T-helper 1 cell (primary cell): ENCODE measurements at regions not wholly inside any gene's neighbourhood (a gene's known extent, or its start where the extent isn't known, plus 50 kb on each side); places are given as distances from the start of the nearest gene placed in this dataset.

Source experiments
- DNase-seq, 5 donors: peaks; one replicate each; pipeline ENCODE4 v3.0.0-alpha.2; 2012 to 2020

- DNase-seq, result no peak
Measured at GRCh38 chr9:115629879-115630840, 512.2 kb upstream of the TNC start.

DNA sequence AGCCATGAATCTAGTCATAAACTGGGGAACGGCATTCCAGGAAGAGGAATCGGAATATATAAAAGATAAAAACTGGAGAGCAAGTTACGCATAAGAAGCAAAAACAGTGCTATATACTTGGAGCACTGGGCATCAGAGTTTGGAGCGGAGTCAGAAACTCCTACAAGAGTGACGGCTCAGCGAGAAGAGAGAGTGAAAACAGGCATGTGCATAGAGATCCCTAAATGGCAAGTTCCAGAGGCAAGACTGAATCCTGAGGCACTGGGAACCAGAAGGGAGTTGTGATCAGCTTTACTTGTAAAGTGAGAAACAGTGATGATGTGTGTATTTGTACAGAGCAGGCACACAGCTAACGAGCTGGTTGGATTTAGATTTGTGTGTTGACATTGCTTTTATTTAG is 514.4 kb upstream of the TNC start:
- DNase-seq, result no peak

GRCh38 chr9:115633104-115633503 is 515.1 kb upstream of the TNC start:
- DNase-seq, result no peak

GRCh38 chr9:115635680-115636383 is 517.8 kb upstream of the PAPPA start:
- no peak for DNase-seq

GRCh38 chr9:115636596-115636995 is 517.0 kb upstream of the PAPPA start:
- DNase-seq, result no peak

DNA sequence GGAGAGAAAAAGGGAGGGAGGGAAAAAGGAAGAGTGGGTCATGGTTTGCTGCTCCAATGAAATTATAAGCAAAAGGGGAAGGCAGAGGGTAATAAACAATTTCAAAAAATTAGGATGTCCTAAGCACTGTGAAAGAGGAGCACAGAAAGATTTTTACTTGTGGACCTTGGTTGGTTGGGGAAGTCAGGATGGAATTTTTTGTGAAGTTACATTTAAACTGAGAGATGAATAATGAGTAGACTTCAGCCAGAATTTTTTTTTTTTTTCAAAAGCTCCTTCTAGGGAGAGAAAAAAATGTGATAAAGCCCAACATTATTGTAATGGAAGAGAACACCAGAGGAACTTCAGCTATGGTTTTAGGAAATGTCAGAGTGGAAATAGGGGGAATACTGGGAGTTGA is 515.9 kb upstream of the PAPPA start:
- no peak for DNase-seq

- DNase-seq, result no peak
Measured at GRCh38 chr9:115640887-115641286, 512.7 kb upstream of the PAPPA start.

DNA sequence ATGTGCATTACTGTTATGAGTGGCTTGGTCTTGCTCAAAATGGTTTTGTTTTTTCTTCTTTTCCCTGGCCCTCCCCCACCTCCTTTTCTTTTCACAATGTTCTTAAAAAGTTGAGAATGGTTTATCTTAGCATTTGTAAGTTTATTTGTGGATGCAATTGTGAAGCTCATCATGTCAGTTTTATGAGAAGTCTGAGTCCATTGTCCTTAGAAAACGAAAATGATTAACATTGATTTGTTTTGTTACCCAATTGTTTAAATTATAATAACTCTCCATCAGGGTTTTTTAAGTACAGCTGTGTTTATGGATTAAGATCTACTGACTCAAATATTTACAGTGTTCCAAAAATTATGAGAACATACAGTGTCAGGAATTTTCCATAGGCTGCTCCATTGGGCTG is 511.3 kb upstream of the PAPPA start:
- no peak for DNase-seq

GRCh38 chr9:115643948-115644727 is 509.5 kb upstream of the PAPPA start:
- DNase-seq, result no peak

- no peak for DNase-seq
Measured at GRCh38 chr9:115649991-115650472, 503.6 kb upstream of the PAPPA start.

- DNase-seq, result no peak
Measured at GRCh38 chr9:115650768-115651167, 502.8 kb upstream of the PAPPA start.

GRCh38 chr9:115651461-115651860 is 502.1 kb upstream of the PAPPA start:
- no peak for DNase-seq

- no peak for DNase-seq
Measured at GRCh38 chr9:115653171-115653606, 500.4 kb upstream of the PAPPA start.

GRCh38 chr9:115657695-115658094 is 495.9 kb upstream of the PAPPA start:
- no peak for DNase-seq

- DNase-seq, result no peak
Measured at GRCh38 chr9:115665519-115665918, 488.1 kb upstream of the PAPPA start.

GRCh38 chr9:115668521-115668920 is 485.1 kb upstream of the PAPPA start:
- no peak for DNase-seq

- DNase-seq, result no peak
Measured at GRCh38 chr9:115671236-115671962, 482.2 kb upstream of the PAPPA start.

DNA sequence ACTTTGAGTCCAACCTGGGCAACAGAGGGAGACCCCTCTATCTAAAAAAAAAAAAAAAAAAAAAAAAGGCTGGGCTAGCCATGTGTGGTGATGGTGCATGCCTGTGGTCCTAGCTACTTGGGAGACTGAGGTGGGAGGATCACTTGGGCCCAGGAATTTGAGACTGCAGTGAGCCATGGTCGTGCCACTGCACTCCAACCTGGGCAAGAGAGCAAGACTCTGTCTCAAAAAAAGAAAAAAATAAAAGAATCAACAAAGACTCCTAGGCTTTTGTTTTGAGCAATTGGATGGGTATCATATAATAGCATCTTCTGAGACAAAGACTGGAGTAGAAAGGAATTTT is 481.7 kb upstream of the PAPPA start:
- no peak for DNase-seq

- no peak for DNase-seq
Measured at GRCh38 chr9:115672477-115673316, 480.9 kb upstream of the PAPPA start.

- DNase-seq, result no peak
Measured at GRCh38 chr9:115673599-115673998, 480.0 kb upstream of the PAPPA start.

GRCh38 chr9:115674091-115674490 is 479.5 kb upstream of the PAPPA start:
- no peak for DNase-seq
